ENCODE measurements at regions not wholly inside any gene's neighbourhood (a gene's known extent, or its start where the extent isn't known, plus 50 kb on each side); places are given as distances from the start of the nearest gene placed in this dataset.

- Mint-ChIP-seq H3K27me3 (ENCODE audit: low read depth, unreplicated experiment) (no peaks in the 10 kb centered on the region), H3K36me3 (ENCODE audit: low read depth, unreplicated experiment) (peaks cover 3% of the 10 kb centered on the region), H3K9me3 (ENCODE audit: unreplicated experiment) (peaks cover 6% of the 10 kb centered on the region), H3K27ac (ENCODE audit: unreplicated experiment) (no peak overlapping the region), H3K4me3 (ENCODE audit: unreplicated experiment) (no peak overlapping the region), H3K4me1 (ENCODE audit: low read depth, unreplicated experiment) (no peaks in the 10 kb centered on the region)
- Histone ChIP-seq H3K36me3 (ENCODE audit: insufficient read depth, low read length) (no peaks in the 10 kb centered on the region), H2AFZ (ENCODE audit: low read depth, low read length) (no peak overlapping the region), H3K27me3 (ENCODE audit: insufficient read depth, low read length) (no peaks in the 10 kb centered on the region), H3K27ac (ENCODE audit: low read depth, low read length) (no peak overlapping the region), H3K4me2 (ENCODE audit: low read length) (no peak overlapping the region), H3K4me3 (ENCODE audit: insufficient read depth, low read depth, low read length) (no peak overlapping the region), H3K79me2 (ENCODE audit: insufficient read depth, low read length) (peaks cover 58% of the 10 kb centered on the region), H3K9ac (ENCODE audit: low read length) (no peak overlapping the region), H3K9me3 (ENCODE audit: insufficient read depth, low read depth, low read length) (no peaks in the 10 kb centered on the region), H3K4me1 (ENCODE audit: insufficient read depth, low read length) (no peaks in the 10 kb centered on the region), H4K20me1 (ENCODE audit: insufficient read depth, low read length) (peaks cover 59% of the 10 kb centered on the region)
- DNase-seq (ENCODE audit: low read depth) (no peak), FAIRE-seq (no peak)
- TF ChIP-seq CTCF (IDR thresholded peaks at IDR 0.05; ENCODE audit: insufficient read depth, low read depth, low read length) = no peak
- TF ChIP-seq EZH2 (IDR thresholded peaks at IDR 0.05; ENCODE audit: insufficient read depth, low read length) = no peak
Observed at GRCh38 chr9:109830545-109830944, 50.5 kb downstream of the PALM2AKAP2 start.

GRCh38 chr9:109831998-109832658 is 52.1 kb downstream of the PALM2AKAP2 start:
- FAIRE-seq = no peak
- peaks cover 55% of the 10 kb centered on the region for H4K20me1 ChIP-seq (ENCODE audit: insufficient read depth, low read length)
- H3K4me2 ChIP-seq (ENCODE audit: low read length) = no peak overlapping the region
- DNase-seq (ENCODE audit: low read depth) = no peak
- H3K36me3 ChIP-seq (ENCODE audit: insufficient read depth, low read length) = no peaks in the 10 kb centered on the region
- Mint-ChIP-seq H3K4me3 (ENCODE audit: unreplicated experiment) (no peak overlapping the region), H3K4me1 (ENCODE audit: low read depth, unreplicated experiment) (no peaks in the 10 kb centered on the region), H3K9me3 (ENCODE audit: unreplicated experiment) (peaks cover 6% of the 10 kb centered on the region), H3K36me3 (ENCODE audit: low read depth, unreplicated experiment) (peaks cover 6% of the 10 kb centered on the region), H3K27me3 (ENCODE audit: low read depth, unreplicated experiment) (no peaks in the 10 kb centered on the region), H3K27ac (ENCODE audit: unreplicated experiment) (no peak overlapping the region)
- no peak overlapping the region for H2AFZ ChIP-seq (ENCODE audit: low read depth, low read length)
- H3K9ac ChIP-seq (ENCODE audit: low read length) = no peak overlapping the region
- no peaks in the 10 kb centered on the region for H3K9me3 ChIP-seq (ENCODE audit: insufficient read depth, low read depth, low read length)
- TF ChIP-seq EZH2 (IDR thresholded peaks at IDR 0.05; ENCODE audit: insufficient read depth, low read length) (no peak), CTCF (IDR thresholded peaks at IDR 0.05; ENCODE audit: insufficient read depth, low read depth, low read length) (no peak)
- no peak overlapping the region for H3K4me3 ChIP-seq (ENCODE audit: insufficient read depth, low read depth, low read length)
- no peak overlapping the region for H3K27ac ChIP-seq (ENCODE audit: low read depth, low read length)
- peaks cover 51% of the 10 kb centered on the region for H3K79me2 ChIP-seq (ENCODE audit: insufficient read depth, low read length)
- H3K4me1 ChIP-seq (ENCODE audit: insufficient read depth, low read length) = no peaks in the 10 kb centered on the region
- no peaks in the 10 kb centered on the region for H3K27me3 ChIP-seq (ENCODE audit: insufficient read depth, low read length)

- H2AFZ ChIP-seq (ENCODE audit: low read depth, low read length) = no peak overlapping the region
- Mint-ChIP-seq H3K27me3 (ENCODE audit: low read depth, unreplicated experiment) (no peaks in the 10 kb centered on the region), H3K4me3 (ENCODE audit: unreplicated experiment) (no peak overlapping the region), H3K27ac (ENCODE audit: unreplicated experiment) (no peak overlapping the region), H3K36me3 (ENCODE audit: low read depth, unreplicated experiment) (peaks cover 14% of the 10 kb centered on the region), H3K4me1 (ENCODE audit: low read depth, unreplicated experiment) (no peaks in the 10 kb centered on the region), H3K9me3 (ENCODE audit: unreplicated experiment) (peaks cover 6% of the 10 kb centered on the region)
- TF ChIP-seq CTCF (IDR thresholded peaks at IDR 0.05; ENCODE audit: insufficient read depth, low read depth, low read length) = no peak
- TF ChIP-seq EZH2 (IDR thresholded peaks at IDR 0.05; ENCODE audit: insufficient read depth, low read length) = no peak
- DNase-seq (ENCODE audit: low read depth) = no peak
- no peaks in the 10 kb centered on the region for H3K27me3 ChIP-seq (ENCODE audit: insufficient read depth, low read length)
- no peak overlapping the region for H3K4me2 ChIP-seq (ENCODE audit: low read length)
- FAIRE-seq = no peak
- H3K36me3 ChIP-seq (ENCODE audit: insufficient read depth, low read length) = no peaks in the 10 kb centered on the region
- no peak overlapping the region for H3K4me3 ChIP-seq (ENCODE audit: insufficient read depth, low read depth, low read length)
- H3K9me3 ChIP-seq (ENCODE audit: insufficient read depth, low read depth, low read length) = no peaks in the 10 kb centered on the region
- H4K20me1 ChIP-seq (ENCODE audit: insufficient read depth, low read length) = peaks cover 37% of the 10 kb centered on the region
- H3K79me2 ChIP-seq (ENCODE audit: insufficient read depth, low read length) = peaks cover 32% of the 10 kb centered on the region
- no peak overlapping the region for H3K27ac ChIP-seq (ENCODE audit: low read depth, low read length)
- H3K4me1 ChIP-seq (ENCODE audit: insufficient read depth, low read length) = no peaks in the 10 kb centered on the region
- no peak overlapping the region for H3K9ac ChIP-seq (ENCODE audit: low read length)
Observed at GRCh38 chr9:109834855-109835254, 54.9 kb downstream of the PALM2AKAP2 start.
